SW480 (cell line): ENCODE measurements at regions not wholly inside any gene's neighbourhood (a gene's known extent, or its start where the extent isn't known, plus 50 kb on each side); places are given as distances from the start of the nearest gene placed in this dataset.

ENCODE experiments used
- DNase-seq: peaks from one replicate; pipeline ENCODE4 v3.0.0-alpha.2; 2016; ENCODE audit warnings: low spot score

DNA sequence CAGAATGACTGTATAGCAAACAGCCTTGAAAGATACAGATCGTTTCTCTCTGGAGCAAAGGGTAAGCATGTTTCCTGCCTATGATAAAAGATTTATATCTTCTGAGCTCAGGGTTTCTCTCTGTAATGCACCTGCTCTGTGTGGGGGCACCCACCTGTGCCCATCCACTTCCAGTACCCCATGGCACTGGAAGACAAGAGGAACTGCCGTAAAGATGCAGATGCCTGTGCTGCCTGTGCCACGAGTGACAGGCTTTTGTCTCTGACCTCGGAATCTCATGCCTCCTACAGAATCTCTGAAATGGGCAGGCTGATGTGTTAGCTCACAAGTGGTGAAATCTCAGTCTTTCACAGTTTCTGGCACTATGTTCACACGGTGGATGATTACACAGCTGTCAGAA is 50.3 kb upstream of the ATP11A start:
- no peak for DNase-seq

DNA sequence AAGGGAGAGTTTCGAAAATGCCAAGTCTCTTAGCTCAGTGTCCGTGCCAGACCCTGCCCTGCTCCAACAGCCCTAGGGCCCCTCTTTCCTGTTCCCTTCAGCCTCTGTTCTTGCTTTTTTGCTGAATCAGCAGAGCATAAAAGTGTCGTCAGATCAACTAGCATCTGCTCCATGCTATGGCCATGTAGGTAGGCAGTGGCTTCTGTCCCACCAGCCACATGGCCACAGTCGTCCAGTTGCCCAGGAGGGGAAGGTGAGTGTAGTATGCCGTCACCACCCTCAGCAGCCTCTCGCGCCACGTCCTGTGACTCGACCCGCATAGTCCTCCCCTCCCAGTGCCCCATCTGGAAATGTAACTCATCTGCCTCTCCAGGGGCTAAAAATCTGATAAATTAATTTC is 50.9 kb upstream of the ATP11A start:
- DNase-seq, result no peak

DNA sequence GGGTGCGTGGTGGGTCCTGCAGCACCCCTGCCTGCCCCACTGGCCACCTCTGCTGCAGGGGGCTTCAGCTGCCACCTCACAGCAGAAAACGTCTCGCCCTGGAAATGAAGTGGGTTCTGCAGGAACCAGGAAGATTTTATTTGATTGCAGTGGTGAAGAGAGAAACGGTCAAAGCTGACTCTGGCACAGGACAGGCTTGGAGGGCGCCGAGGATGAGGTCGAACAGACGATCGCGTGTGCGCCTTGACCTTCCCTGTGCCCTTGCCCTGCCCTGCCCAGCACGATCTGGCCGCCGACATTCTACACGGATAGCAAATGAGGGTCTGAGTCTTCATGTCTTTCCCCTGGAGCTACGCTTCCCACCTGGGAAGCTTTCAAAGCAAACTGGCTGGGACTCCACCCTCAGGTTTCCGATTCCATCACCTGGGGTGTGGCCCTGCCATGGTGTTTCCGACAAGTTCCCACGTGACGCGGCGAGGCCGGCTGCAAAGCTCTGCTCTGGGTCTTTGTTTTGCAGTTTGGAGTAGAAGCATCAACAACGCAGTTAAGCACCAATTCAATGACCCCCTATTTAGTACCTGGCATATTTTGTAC is 50.3 kb upstream of the TUBGCP3 start:
- peak; percentile 57 for DNase-seq
